ENCODE measurements at regions not wholly inside any gene's neighbourhood (a gene's known extent, or its start where the extent isn't known, plus 50 kb on each side); places are given as distances from the start of the nearest gene placed in this dataset.
"Not testable (repeated sequence)": the region's sequence is repeated elsewhere in the genome, so short reads cannot be mapped to it uniquely, and the experiment has no call there.

- no peak for DNase-seq (ENCODE audit: low spot score)
- in situ Hi-C loops (cut with MboI; ENCODE audit: low pct_unique_long_range_greater_than_20kb, low sequenced_read_pairs, unreplicated experiment) = no loop called here
- no peak for TF ChIP-seq CTCF (IDR thresholded peaks at IDR 0.05; ENCODE audit: extremely low read depth, insufficient read depth, missing control alignments)
These were observed 347.4 kb downstream of the SI start for GRCh38 chr3:164730815-164731360.

GRCh38 chr3:164723396-164723795 lies 354.9 kb downstream of the SI start:
- no peak for TF ChIP-seq CTCF (IDR thresholded peaks at IDR 0.05; ENCODE audit: extremely low read depth, insufficient read depth, missing control alignments)
- in situ Hi-C loops (cut with MboI; ENCODE audit: low pct_unique_long_range_greater_than_20kb, low sequenced_read_pairs, unreplicated experiment) = no loop called here
- no peak for DNase-seq (ENCODE audit: low spot score)

- DNase-seq (ENCODE audit: low spot score); in situ Hi-C loops (cut with MboI; ENCODE audit: low pct_unique_long_range_greater_than_20kb, low sequenced_read_pairs, unreplicated experiment): not testable (repeated sequence)
These were observed 375.5 kb downstream of the SI start for GRCh38 chr3:164702808-164703207.

GRCh38 chr3:164687902-164688301 lies 390.4 kb downstream of the SI start:
- no peak for DNase-seq (ENCODE audit: low spot score)
- in situ Hi-C loops (cut with MboI; ENCODE audit: low pct_unique_long_range_greater_than_20kb, low sequenced_read_pairs, unreplicated experiment) = no loop called here

GRCh38 chr3:164687211-164687610 lies 391.1 kb downstream of the SI start:
- no peak for TF ChIP-seq CTCF (IDR thresholded peaks at IDR 0.05; ENCODE audit: extremely low read depth, insufficient read depth, missing control alignments)
- in situ Hi-C loops (cut with MboI; ENCODE audit: low pct_unique_long_range_greater_than_20kb, low sequenced_read_pairs, unreplicated experiment) = no loop called here
- no peak for DNase-seq (ENCODE audit: low spot score)

More at GRCh38 chr3:164687902-164688301, 390.4 kb downstream of the SI start:
- TF ChIP-seq CTCF (IDR thresholded peaks at IDR 0.05; ENCODE audit: extremely low read depth, insufficient read depth, missing control alignments) = no peak

- no peak for TF ChIP-seq CTCF (IDR thresholded peaks at IDR 0.05; ENCODE audit: extremely low read depth, insufficient read depth, missing control alignments)
- in situ Hi-C loops (cut with MboI; ENCODE audit: low pct_unique_long_range_greater_than_20kb, low sequenced_read_pairs, unreplicated experiment) = no loop called here
- DNase-seq (ENCODE audit: low spot score) = no peak
These were observed 394.8 kb downstream of the SI start for GRCh38 chr3:164683489-164683888.

GRCh38 chr3:164679245-164679644 lies 399.1 kb downstream of the SI start:
- DNase-seq (ENCODE audit: low spot score) = no peak
- in situ Hi-C loops (cut with MboI; ENCODE audit: low pct_unique_long_range_greater_than_20kb, low sequenced_read_pairs, unreplicated experiment) = no loop called here
- TF ChIP-seq CTCF (IDR thresholded peaks at IDR 0.05; ENCODE audit: extremely low read depth, insufficient read depth, missing control alignments) = no peak

Data from GM13977 (cell line).